OCI-LY1 (cell line): ENCODE measurements at regions not wholly inside any gene's neighbourhood (a gene's known extent, or its start where the extent isn't known, plus 50 kb on each side); places are given as distances from the start of the nearest gene placed in this dataset.

Experiments used
- CTCF ChIP-seq: fragments of 200-600 bp; sonication (generic), shearing (Covaris generic); IDR thresholded peaks from 2 replicates; pipeline ENCODE4 v1.5.1; 2017; ENCODE audit warnings: mild to moderate bottlenecking, antibody characterized with exemption, low read length, moderate library complexity, mixed read lengths
- EZH2 ChIP-seq: fragments of 200-600 bp; sonication (generic), shearing (Covaris generic); IDR thresholded peaks from 2 replicates; pipeline ENCODE4 v1.8.0; 2017; ENCODE audit warnings: borderline replicate concordance, mixed run types, mild to moderate bottlenecking, antibody characterized with exemption, low read length, moderate library complexity, mixed read lengths

GRCh38 chr2:53467467-53468180, 300.0 kb upstream of the CHAC2 start:
- TF ChIP-seq CTCF: no peak
- TF ChIP-seq EZH2: no peak
